CD4-positive, alpha-beta T cell (primary cell): ENCODE measurements at regions not wholly inside any gene's neighbourhood (a gene's known extent, or its start where the extent isn't known, plus 50 kb on each side); places are given as distances from the start of the nearest gene placed in this dataset.

Experiments
- ATAC-seq: fragments of 200-7000 bp; cut with Tn5 transposase; one replicate; pipeline ENCODE4 v1.10.0; 2022; ENCODE audit warnings: mild to moderate bottlenecking; ENCODE audit not compliant: poor library complexity
- CTCF ChIA-PET: fragments of 350-600 bp; sonication (Branson Sonifier 250); formaldehyde crosslinking; loops from one replicate; lab custom pipeline; 2021; ENCODE audit warnings: antibody characterized with exemption, inconsistent platforms; lab: Charles Lee
- POLR2A ChIA-PET: fragments of 350-600 bp; sonication (Branson Sonifier 250); formaldehyde crosslinking; loops from one replicate; lab custom pipeline; 2021; ENCODE audit warnings: antibody characterized with exemption, inconsistent platforms; lab: Charles Lee
- DNase-seq, 14 experiments: peaks; one replicate each; pipeline ENCODE4 v3.0.0-alpha.2; 2013 to 2020; ENCODE audit warnings: mixed read lengths in 2 of 14
- H3K27ac ChIP-seq, 2 donors: one replicate each; pipeline versions ENCODE4 v1.5.1 to v1.7.0; 2013; ENCODE audit warnings: low read length in 2 of 2, low read depth in 1 of 2, mild to moderate bottlenecking in 1 of 2
- H3K27me3 ChIP-seq, 2 experiments: 1 replicate in 1 of 2; 2 replicates in 1 of 2; pipeline versions ENCODE4 v1.6.1 to v1.7.0; 2013; ENCODE audit warnings: low read length in 2 of 2, control low read depth in 1 of 2, mild to moderate bottlenecking in 1 of 2, moderate library complexity in 1 of 2; ENCODE audit not compliant: insufficient read depth in 2 of 2, control insufficient read depth in 1 of 2
- H3K36me3 ChIP-seq: one replicate; pipeline ENCODE4 v1.6.1; 2013; ENCODE audit warnings: low read length, control low read depth; ENCODE audit not compliant: insufficient read depth
- H3K4me1 ChIP-seq: one replicate; pipeline ENCODE4 v1.6.1; 2013; ENCODE audit warnings: low read length, control low read depth; ENCODE audit not compliant: insufficient read depth
- H3K4me3 ChIP-seq: one replicate; pipeline ENCODE4 v1.5.1; 2013; ENCODE audit warnings: mild to moderate bottlenecking, low read length, moderate library complexity
- H3K9me3 ChIP-seq, 2 experiments: 1 replicate in 1 of 2; 2 replicates in 1 of 2; pipeline versions ENCODE4 v1.6.1 to v1.7.0; 2013; ENCODE audit warnings: low read length in 2 of 2, mild to moderate bottlenecking in 2 of 2, control low read depth in 1 of 2, moderate library complexity in 1 of 2; ENCODE audit not compliant: control insufficient read depth in 1 of 2, insufficient read depth in 1 of 2
- H3K27ac Mint-ChIP-seq: one replicate; pipeline ENCODE4 v1.8.0; 2020; ENCODE audit warnings: mixed read lengths
- H3K27me3 Mint-ChIP-seq: one replicate; pipeline ENCODE4 v1.8.0; 2021; ENCODE audit warnings: mixed read lengths
- H3K36me3 Mint-ChIP-seq: one replicate; pipeline ENCODE4 v1.8.0; 2021; ENCODE audit warnings: low read depth, mixed read lengths
- H3K4me1 Mint-ChIP-seq: one replicate; pipeline ENCODE4 v1.8.0; 2021; ENCODE audit warnings: low read depth, mixed read lengths
- H3K4me3 Mint-ChIP-seq: one replicate; pipeline ENCODE4 v1.8.0; 2020; ENCODE audit warnings: mild to moderate bottlenecking, mixed read lengths
- H3K9me3 Mint-ChIP-seq: one replicate; pipeline ENCODE4 v1.8.0; 2020; ENCODE audit warnings: mixed read lengths
- intact Hi-C, 2 experiments: fragments of 100-400 bp; cut with DNase I in 1 of 2; cut with micrococcal nuclease in 1 of 2; formaldehyde crosslinking; loops; one replicate each; pipeline versions ENCODE4 v1.15.1 to v1.9.0; 2023 to 2025; cut with DNase I, micrococcal nuclease
- TF ChIP-seq, protein P1 (sequence below): fragments of 200-600 bp; IDR thresholded peaks from one replicate; pipeline ENCODE4 v1.8.0; 2022; ENCODE audit warnings: antibody characterized with exemption, mild to moderate bottlenecking

DNA sequence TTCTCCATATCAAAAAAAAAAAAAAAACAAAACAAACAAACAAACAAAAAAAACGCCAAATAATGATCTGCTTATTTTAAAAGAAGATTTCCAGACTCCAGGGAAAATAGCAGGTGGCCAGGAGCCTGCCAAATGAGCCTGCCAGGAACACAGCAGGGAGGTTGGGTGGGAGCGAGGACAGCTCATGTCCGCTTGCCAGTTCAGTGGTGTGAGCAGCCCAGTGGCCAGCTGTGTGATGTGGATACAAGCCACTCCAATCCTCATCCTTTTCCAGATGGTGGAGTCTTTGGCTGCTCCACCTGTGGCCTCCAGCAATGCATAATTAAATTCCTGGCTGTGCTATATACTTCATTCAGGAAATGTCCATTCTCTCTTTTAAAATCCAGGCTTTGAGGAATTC is 1025.1 kb upstream of the C9orf72 start:
- H3K4me3 Mint-ChIP-seq, result no peak overlapping the region
- no peak overlapping the region for H3K27ac Mint-ChIP-seq
- H3K27me3 Mint-ChIP-seq, result no peaks in the 10 kb centered on the region
- ATAC-seq (no peak), DNase-seq (no peak)
- Histone ChIP-seq H3K27ac (no peak overlapping the region), H3K4me3 (no peak overlapping the region), H3K27me3 (no peaks in the 10 kb centered on the region), H3K4me1 (no peaks in the 10 kb centered on the region), H3K9me3 (peaks cover 0 to 3% of the 10 kb centered on the region in 2 experiments), H3K36me3 (no peaks in the 10 kb centered on the region)
- intact Hi-C loops, result no loop called here
- H3K36me3 Mint-ChIP-seq, result no peaks in the 10 kb centered on the region
- H3K9me3 Mint-ChIP-seq, result no peaks in the 10 kb centered on the region
- TF ChIP-seq, protein P1, sequence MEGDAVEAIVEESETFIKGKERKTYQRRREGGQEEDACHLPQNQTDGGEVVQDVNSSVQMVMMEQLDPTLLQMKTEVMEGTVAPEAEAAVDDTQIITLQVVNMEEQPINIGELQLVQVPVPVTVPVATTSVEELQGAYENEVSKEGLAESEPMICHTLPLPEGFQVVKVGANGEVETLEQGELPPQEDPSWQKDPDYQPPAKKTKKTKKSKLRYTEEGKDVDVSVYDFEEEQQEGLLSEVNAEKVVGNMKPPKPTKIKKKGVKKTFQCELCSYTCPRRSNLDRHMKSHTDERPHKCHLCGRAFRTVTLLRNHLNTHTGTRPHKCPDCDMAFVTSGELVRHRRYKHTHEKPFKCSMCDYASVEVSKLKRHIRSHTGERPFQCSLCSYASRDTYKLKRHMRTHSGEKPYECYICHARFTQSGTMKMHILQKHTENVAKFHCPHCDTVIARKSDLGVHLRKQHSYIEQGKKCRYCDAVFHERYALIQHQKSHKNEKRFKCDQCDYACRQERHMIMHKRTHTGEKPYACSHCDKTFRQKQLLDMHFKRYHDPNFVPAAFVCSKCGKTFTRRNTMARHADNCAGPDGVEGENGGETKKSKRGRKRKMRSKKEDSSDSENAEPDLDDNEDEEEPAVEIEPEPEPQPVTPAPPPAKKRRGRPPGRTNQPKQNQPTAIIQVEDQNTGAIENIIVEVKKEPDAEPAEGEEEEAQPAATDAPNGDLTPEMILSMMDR, result no peak
- CTCF ChIA-PET, result no interaction called here
- POLR2A ChIA-PET, result no interaction called here
- H3K4me1 Mint-ChIP-seq, result no peaks in the 10 kb centered on the region

DNA sequence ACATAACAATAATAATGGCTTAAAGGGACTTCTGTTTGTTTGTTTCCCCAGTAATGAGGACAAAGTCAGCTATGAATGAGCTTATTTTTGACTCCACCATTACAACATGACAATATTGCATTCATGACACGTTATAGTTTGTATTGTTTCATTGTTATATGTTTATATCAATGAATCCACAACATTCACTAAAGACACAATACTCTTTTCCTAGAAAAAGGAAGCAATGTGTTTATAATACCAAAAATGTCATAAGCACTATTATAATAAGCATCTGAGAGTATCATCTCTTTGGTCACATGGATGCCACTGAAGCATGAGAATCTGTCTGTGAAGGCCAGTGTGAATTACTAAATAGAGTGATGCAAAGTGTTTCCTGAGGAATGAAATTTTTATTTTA is 1026.9 kb upstream of the C9orf72 start:
- intact Hi-C loops, result no loop called here
- Mint-ChIP-seq H3K4me1 (no peaks in the 10 kb centered on the region), H3K9me3 (no peaks in the 10 kb centered on the region), H3K27me3 (no peaks in the 10 kb centered on the region), H3K27ac (no peak overlapping the region), H3K4me3 (no peak overlapping the region), H3K36me3 (no peaks in the 10 kb centered on the region)
- TF ChIP-seq, protein P1, result no peak
- H3K27me3 ChIP-seq, result no peaks in the 10 kb centered on the region
- ChIA-PET POLR2A (no interaction called here), CTCF (no interaction called here)
- H3K27ac ChIP-seq, result no peak overlapping the region
- no peaks in the 10 kb centered on the region for H3K4me1 ChIP-seq
- no peak overlapping the region for H3K4me3 ChIP-seq
- no peak for DNase-seq
- H3K9me3 ChIP-seq, result peaks cover 0 to 3% of the 10 kb centered on the region in 2 experiments
- H3K36me3 ChIP-seq, result no peaks in the 10 kb centered on the region
- no peak for ATAC-seq

DNA sequence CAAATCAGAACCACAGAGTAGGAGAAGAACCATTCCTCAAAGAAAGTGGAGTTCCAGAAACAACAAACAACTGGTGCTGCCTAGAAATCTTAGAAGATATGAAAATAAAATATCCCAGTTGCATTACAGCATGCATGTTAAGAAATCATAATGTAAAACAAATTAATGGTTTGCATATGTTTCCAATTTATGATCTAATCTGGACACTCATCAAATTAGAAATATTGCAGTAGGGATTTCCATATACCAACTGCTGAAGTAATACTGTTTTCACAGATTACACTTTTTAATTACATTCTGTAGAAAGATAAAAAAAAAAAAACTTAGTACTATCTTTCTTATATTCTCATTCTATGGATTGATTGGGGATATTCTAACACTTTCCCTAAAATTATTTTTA is 1034.6 kb upstream of the C9orf72 start:
- intact Hi-C loops, result no loop called here
- DNase-seq, result no peak
- H3K4me1 ChIP-seq, result no peaks in the 10 kb centered on the region
- H3K27ac Mint-ChIP-seq, result no peak overlapping the region
- no peak overlapping the region for H3K27ac ChIP-seq
- ChIA-PET CTCF (no interaction called here), POLR2A (no interaction called here)
- no peaks in the 10 kb centered on the region for H3K27me3 Mint-ChIP-seq
- no peaks in the 10 kb centered on the region for H3K36me3 ChIP-seq
- no peaks in the 10 kb centered on the region for H3K27me3 ChIP-seq
- H3K36me3 Mint-ChIP-seq, result no peaks in the 10 kb centered on the region
- H3K9me3 Mint-ChIP-seq, result peaks cover 6% of the 10 kb centered on the region
- no peak overlapping the region for H3K4me3 ChIP-seq
- no peaks in the 10 kb centered on the region for H3K9me3 ChIP-seq
- H3K4me3 Mint-ChIP-seq, result no peak overlapping the region
- TF ChIP-seq, protein P1, result no peak
- H3K4me1 Mint-ChIP-seq, result no peaks in the 10 kb centered on the region
- ATAC-seq, result no peak
